Tibial nerve (tissue), 3 donors: ENCODE measurements at regions not wholly inside any gene's neighbourhood (a gene's known extent, or its start where the extent isn't known, plus 50 kb on each side); places are given as distances from the start of the nearest gene placed in this dataset.

ENCODE experiments used
- POLR2A ChIP-seq, 2 donors: fragments of 450-650 bp; IDR thresholded peaks; one replicate each; pipeline ENCODE4 v1.6.1; 2017; ENCODE audit warnings: antibody characterized with exemption in 2 of 2, mild to moderate bottlenecking in 2 of 2, moderate library complexity in 2 of 2
- TF ChIP-seq, protein P1 (sequence below), 5 experiments: fragments of 200-600 bp in 3 of 5; fragments of 450-650 bp in 2 of 5; sonication (generic) in 3 of 5; IDR thresholded peaks; one replicate each; pipeline ENCODE4 v1.5.1; 2016 to 2019; ENCODE audit warnings: antibody characterized with exemption in 5 of 5, mild to moderate bottlenecking in 3 of 5, moderate library complexity in 2 of 5

DNA sequence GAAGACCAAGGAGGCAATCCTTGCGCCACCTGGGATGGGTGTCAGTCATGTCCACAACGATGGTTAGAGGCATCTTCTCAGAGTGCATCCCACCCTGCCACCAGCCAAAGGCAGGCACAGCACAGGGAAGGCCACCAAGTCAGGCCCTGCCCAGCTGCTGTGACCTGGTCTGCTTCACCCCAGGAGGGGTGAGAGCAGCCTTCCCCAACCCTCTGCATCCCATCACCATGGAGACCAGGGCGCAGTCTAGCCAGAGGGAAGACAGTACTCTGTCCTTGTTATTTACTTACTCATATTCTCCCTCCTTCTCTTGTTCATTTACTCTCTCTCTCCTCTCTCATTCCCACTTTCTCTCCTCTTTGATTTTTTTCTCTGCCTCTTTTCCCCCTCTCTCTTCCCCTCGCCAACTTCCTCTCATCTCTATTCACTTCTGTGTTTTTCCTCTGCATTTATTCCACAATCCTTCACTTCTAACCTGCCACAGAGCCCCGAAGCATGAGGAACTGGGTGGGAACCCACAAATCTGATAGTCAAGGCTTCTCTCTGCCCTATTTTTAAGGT is 749.4 kb downstream of the UQCRFS1 start:
- TF ChIP-seq, protein P1, sequence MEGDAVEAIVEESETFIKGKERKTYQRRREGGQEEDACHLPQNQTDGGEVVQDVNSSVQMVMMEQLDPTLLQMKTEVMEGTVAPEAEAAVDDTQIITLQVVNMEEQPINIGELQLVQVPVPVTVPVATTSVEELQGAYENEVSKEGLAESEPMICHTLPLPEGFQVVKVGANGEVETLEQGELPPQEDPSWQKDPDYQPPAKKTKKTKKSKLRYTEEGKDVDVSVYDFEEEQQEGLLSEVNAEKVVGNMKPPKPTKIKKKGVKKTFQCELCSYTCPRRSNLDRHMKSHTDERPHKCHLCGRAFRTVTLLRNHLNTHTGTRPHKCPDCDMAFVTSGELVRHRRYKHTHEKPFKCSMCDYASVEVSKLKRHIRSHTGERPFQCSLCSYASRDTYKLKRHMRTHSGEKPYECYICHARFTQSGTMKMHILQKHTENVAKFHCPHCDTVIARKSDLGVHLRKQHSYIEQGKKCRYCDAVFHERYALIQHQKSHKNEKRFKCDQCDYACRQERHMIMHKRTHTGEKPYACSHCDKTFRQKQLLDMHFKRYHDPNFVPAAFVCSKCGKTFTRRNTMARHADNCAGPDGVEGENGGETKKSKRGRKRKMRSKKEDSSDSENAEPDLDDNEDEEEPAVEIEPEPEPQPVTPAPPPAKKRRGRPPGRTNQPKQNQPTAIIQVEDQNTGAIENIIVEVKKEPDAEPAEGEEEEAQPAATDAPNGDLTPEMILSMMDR (IDR thresholded peaks at IDR 0.05), result no peak
- TF ChIP-seq POLR2A (IDR thresholded peaks at IDR 0.05), result no peak
